ENCODE measurements at regions not wholly inside any gene's neighbourhood (a gene's known extent, or its start where the extent isn't known, plus 50 kb on each side); places are given as distances from the start of the nearest gene placed in this dataset.

GRCh38 chr3:178406206-178406605, 130.0 kb upstream of the KCNMB2 start:
- TF ChIP-seq CTCF (IDR thresholded peaks at IDR 0.05) (no peak), POLR2A (IDR thresholded peaks at IDR 0.05) (no peak), POLR2AphosphoS5 (IDR thresholded peaks at IDR 0.05) (no peak)

Data from breast epithelium (tissue), 3 donors.